ENCODE measurements at regions not wholly inside any gene's neighbourhood (a gene's known extent, or its start where the extent isn't known, plus 50 kb on each side); places are given as distances from the start of the nearest gene placed in this dataset.

DNA sequence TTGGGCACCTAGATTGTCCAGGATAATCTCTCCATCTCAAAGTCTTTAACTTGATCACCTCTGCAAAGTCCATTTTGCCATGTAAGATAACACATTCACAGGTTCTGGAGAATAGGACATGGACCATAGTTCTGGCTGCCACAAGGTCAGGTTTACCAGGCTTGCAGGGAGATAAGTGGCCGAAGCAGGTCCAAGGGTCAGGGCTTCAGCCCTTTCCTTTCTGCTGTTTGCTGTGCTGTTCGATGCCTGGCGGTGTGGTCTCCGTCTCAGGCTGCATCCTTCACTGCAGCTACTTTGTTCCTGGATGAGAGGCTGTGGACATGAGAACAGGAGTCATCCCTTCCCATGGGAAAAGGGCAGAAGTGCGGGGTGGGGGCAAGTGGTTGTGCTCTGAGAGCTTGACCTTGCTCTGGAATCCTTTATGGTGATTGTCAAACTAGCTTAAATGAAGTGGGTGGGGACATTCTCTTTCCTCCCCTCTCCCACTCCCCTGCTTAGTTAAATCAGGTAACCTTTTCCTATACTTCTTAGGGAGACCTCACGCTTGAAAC, 320.2 kb upstream of the C2CD4B start:
- H3K27ac ChIP-seq (ENCODE audit: low read length), result no peak overlapping the region
- H3K79me2 ChIP-seq (replicated peaks; ENCODE audit: insufficient read depth, low read length), result no peaks in the 10 kb centered on the region
- H3K27me3 ChIP-seq (ENCODE audit: insufficient read depth, low read depth, low read length), result no peaks in the 10 kb centered on the region
- H3K4me3 ChIP-seq (ENCODE audit: low read length), result no peak overlapping the region
- H3K4me2 ChIP-seq (ENCODE audit: low read length), result no peak overlapping the region
- no peaks in the 10 kb centered on the region for H3K9me2 ChIP-seq (ENCODE audit: insufficient read depth, low read length)
- H2AFZ ChIP-seq (ENCODE audit: low read depth, low read length), result no peak overlapping the region
- no peaks in the 10 kb centered on the region for H3F3A ChIP-seq (ENCODE audit: insufficient read depth, low read length, poor library complexity, severe bottlenecking)
- H3K36me3 ChIP-seq (ENCODE audit: insufficient read depth, low read length), result no peaks in the 10 kb centered on the region
- no peak overlapping the region for H3K9ac ChIP-seq (ENCODE audit: low read length)
- no peak for TF ChIP-seq RAD21 (conservative IDR thresholded peaks at IDR 0.05)
- no peak for TF ChIP-seq EP300 (conservative IDR thresholded peaks at IDR 0.05; ENCODE audit: poor library complexity, severe bottlenecking)
- no peak for TF ChIP-seq MXI1 (conservative IDR thresholded peaks at IDR 0.05; ENCODE audit: poor library complexity, severe bottlenecking)
- TF ChIP-seq, protein P1, sequence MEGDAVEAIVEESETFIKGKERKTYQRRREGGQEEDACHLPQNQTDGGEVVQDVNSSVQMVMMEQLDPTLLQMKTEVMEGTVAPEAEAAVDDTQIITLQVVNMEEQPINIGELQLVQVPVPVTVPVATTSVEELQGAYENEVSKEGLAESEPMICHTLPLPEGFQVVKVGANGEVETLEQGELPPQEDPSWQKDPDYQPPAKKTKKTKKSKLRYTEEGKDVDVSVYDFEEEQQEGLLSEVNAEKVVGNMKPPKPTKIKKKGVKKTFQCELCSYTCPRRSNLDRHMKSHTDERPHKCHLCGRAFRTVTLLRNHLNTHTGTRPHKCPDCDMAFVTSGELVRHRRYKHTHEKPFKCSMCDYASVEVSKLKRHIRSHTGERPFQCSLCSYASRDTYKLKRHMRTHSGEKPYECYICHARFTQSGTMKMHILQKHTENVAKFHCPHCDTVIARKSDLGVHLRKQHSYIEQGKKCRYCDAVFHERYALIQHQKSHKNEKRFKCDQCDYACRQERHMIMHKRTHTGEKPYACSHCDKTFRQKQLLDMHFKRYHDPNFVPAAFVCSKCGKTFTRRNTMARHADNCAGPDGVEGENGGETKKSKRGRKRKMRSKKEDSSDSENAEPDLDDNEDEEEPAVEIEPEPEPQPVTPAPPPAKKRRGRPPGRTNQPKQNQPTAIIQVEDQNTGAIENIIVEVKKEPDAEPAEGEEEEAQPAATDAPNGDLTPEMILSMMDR (IDR thresholded peaks at IDR 0.05; ENCODE audit: poor library complexity, severe bottlenecking), result no peak
- no peak for TF ChIP-seq POLR2AphosphoS5 (IDR thresholded peaks at IDR 0.05)
- TF ChIP-seq, protein P2, sequence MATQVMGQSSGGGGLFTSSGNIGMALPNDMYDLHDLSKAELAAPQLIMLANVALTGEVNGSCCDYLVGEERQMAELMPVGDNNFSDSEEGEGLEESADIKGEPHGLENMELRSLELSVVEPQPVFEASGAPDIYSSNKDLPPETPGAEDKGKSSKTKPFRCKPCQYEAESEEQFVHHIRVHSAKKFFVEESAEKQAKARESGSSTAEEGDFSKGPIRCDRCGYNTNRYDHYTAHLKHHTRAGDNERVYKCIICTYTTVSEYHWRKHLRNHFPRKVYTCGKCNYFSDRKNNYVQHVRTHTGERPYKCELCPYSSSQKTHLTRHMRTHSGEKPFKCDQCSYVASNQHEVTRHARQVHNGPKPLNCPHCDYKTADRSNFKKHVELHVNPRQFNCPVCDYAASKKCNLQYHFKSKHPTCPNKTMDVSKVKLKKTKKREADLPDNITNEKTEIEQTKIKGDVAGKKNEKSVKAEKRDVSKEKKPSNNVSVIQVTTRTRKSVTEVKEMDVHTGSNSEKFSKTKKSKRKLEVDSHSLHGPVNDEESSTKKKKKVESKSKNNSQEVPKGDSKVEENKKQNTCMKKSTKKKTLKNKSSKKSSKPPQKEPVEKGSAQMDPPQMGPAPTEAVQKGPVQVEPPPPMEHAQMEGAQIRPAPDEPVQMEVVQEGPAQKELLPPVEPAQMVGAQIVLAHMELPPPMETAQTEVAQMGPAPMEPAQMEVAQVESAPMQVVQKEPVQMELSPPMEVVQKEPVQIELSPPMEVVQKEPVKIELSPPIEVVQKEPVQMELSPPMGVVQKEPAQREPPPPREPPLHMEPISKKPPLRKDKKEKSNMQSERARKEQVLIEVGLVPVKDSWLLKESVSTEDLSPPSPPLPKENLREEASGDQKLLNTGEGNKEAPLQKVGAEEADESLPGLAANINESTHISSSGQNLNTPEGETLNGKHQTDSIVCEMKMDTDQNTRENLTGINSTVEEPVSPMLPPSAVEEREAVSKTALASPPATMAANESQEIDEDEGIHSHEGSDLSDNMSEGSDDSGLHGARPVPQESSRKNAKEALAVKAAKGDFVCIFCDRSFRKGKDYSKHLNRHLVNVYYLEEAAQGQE (IDR thresholded peaks at IDR 0.05; ENCODE audit: borderline replicate concordance), result no peak
- TF ChIP-seq EZH2 (IDR thresholded peaks at IDR 0.05; ENCODE audit: borderline replicate concordance, insufficient read depth, low read length, poor library complexity, severe bottlenecking), result no peak
- no peak for TF ChIP-seq SMC3 (conservative IDR thresholded peaks at IDR 0.05; ENCODE audit: poor library complexity)
- TF ChIP-seq TAF1 (IDR thresholded peaks at IDR 0.05; ENCODE audit: low read depth), result no peak
- no peaks in the 10 kb centered on the region for H4K20me1 ChIP-seq (ENCODE audit: insufficient read depth)
- no peaks in the 10 kb centered on the region for H3K9me3 ChIP-seq (ENCODE audit: low read length)

DNA sequence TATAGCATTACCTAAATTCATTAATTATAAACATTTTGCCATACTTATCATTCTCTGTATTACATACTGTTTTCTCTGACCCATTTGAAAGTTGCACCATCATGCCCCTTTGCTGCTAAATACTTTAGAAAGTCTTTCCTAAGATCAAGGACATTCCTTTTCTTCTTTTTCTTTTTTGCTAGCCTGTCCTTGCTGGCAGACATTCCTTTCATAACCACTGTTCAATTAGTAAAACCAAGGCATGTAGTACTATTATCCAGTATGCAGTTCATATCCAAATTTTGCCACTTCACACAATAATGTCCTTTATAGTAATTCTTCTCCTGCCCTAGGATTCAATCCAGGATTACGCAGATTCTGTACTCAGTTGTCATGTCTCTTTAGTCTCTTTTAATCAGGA, 321.0 kb upstream of the C2CD4B start:
- no peak overlapping the region for H3K4me2 ChIP-seq (ENCODE audit: low read length)
- no peak overlapping the region for H3K9ac ChIP-seq (ENCODE audit: low read length)
- no peaks in the 10 kb centered on the region for H3K36me3 ChIP-seq (ENCODE audit: insufficient read depth, low read length)
- H4K20me1 ChIP-seq (ENCODE audit: insufficient read depth), result no peaks in the 10 kb centered on the region
- H3K4me3 ChIP-seq (ENCODE audit: low read length), result no peak overlapping the region
- H3K9me2 ChIP-seq (ENCODE audit: insufficient read depth, low read length), result no peaks in the 10 kb centered on the region
- H3F3A ChIP-seq (ENCODE audit: insufficient read depth, low read length, poor library complexity, severe bottlenecking), result no peaks in the 10 kb centered on the region
- H3K9me3 ChIP-seq (ENCODE audit: low read length), result no peaks in the 10 kb centered on the region
- no peaks in the 10 kb centered on the region for H3K79me2 ChIP-seq (replicated peaks; ENCODE audit: insufficient read depth, low read length)
- TF ChIP-seq EZH2 (IDR thresholded peaks at IDR 0.05; ENCODE audit: borderline replicate concordance, insufficient read depth, low read length, poor library complexity, severe bottlenecking), result no peak
- TF ChIP-seq RAD21 (conservative IDR thresholded peaks at IDR 0.05), result no peak
- TF ChIP-seq EP300 (conservative IDR thresholded peaks at IDR 0.05; ENCODE audit: poor library complexity, severe bottlenecking), result no peak
- TF ChIP-seq, protein P2 (IDR thresholded peaks at IDR 0.05; ENCODE audit: borderline replicate concordance), result no peak
- TF ChIP-seq MXI1 (conservative IDR thresholded peaks at IDR 0.05; ENCODE audit: poor library complexity, severe bottlenecking), result no peak
- TF ChIP-seq TAF1 (IDR thresholded peaks at IDR 0.05; ENCODE audit: low read depth), result no peak
- TF ChIP-seq POLR2AphosphoS5 (IDR thresholded peaks at IDR 0.05), result no peak
- TF ChIP-seq SMC3 (conservative IDR thresholded peaks at IDR 0.05; ENCODE audit: poor library complexity), result no peak
- TF ChIP-seq, protein P1 (IDR thresholded peaks at IDR 0.05; ENCODE audit: poor library complexity, severe bottlenecking), result no peak
- no peak overlapping the region for H3K27ac ChIP-seq (ENCODE audit: low read length)
- H3K27me3 ChIP-seq (ENCODE audit: insufficient read depth, low read depth, low read length), result no peaks in the 10 kb centered on the region
- H2AFZ ChIP-seq (ENCODE audit: low read depth, low read length), result no peak overlapping the region
